Epidermal melanocyte (primary cell): ENCODE measurements at regions not wholly inside any gene's neighbourhood (a gene's known extent, or its start where the extent isn't known, plus 50 kb on each side); places are given as distances from the start of the nearest gene placed in this dataset.

Experiments
- DNase-seq: peaks from one replicate; pipeline ENCODE4 v3.0.0; 2011; ENCODE audit warnings: low spot score; ENCODE audit not compliant: insufficient read length

- DNase-seq, result no peak
Observed at GRCh38 chr13:106846571-106847448, 278.9 kb upstream of the ARGLU1 start.

- DNase-seq, result no peak
Observed at GRCh38 chr13:106836186-106836802, 268.4 kb upstream of the ARGLU1 start.

GRCh38 chr13:106835477-106835876, 267.5 kb upstream of the ARGLU1 start:
- DNase-seq, result no peak

- DNase-seq, result no peak
Observed at GRCh38 chr13:106821979-106822378, 254.0 kb upstream of the ARGLU1 start.

GRCh38 chr13:106819413-106820180, 251.7 kb upstream of the ARGLU1 start:
- no peak for DNase-seq

- no peak for DNase-seq
Observed at GRCh38 chr13:106818971-106819370, 251.0 kb upstream of the ARGLU1 start.

- DNase-seq, result no peak
Observed at GRCh38 chr13:106815545-106815944, 247.6 kb upstream of the ARGLU1 start.

- no peak for DNase-seq
Observed at GRCh38 chr13:106814463-106814862, 246.5 kb upstream of the ARGLU1 start.

- DNase-seq, result no peak
Observed at GRCh38 chr13:106810069-106810468, 242.1 kb upstream of the ARGLU1 start.

- DNase-seq, result no peak
Observed at GRCh38 chr13:106804991-106805390, 237.1 kb upstream of the ARGLU1 start.

- DNase-seq, result no peak
Observed at GRCh38 chr13:106802917-106803316, 235.0 kb upstream of the ARGLU1 start.

- DNase-seq, result no peak
Observed at GRCh38 chr13:106799781-106800335, 231.9 kb upstream of the ARGLU1 start.

- no peak for DNase-seq
Observed at GRCh38 chr13:106797081-106797640, 229.2 kb upstream of the ARGLU1 start.

GRCh38 chr13:106796280-106797047, 228.5 kb upstream of the ARGLU1 start:
- DNase-seq, result no peak

- DNase-seq, result no peak
Observed at GRCh38 chr13:106795847-106796246, 227.9 kb upstream of the ARGLU1 start.

- DNase-seq, result no peak
Observed at GRCh38 chr13:106794117-106794516, 226.2 kb upstream of the ARGLU1 start.

- no peak for DNase-seq
Observed at GRCh38 chr13:106789911-106790310, 222.0 kb upstream of the ARGLU1 start.

- DNase-seq, result no peak
Observed at GRCh38 chr13:106786006-106786563, 218.1 kb upstream of the ARGLU1 start.

GRCh38 chr13:106774621-106775020, 206.7 kb upstream of the ARGLU1 start:
- no peak for DNase-seq

GRCh38 chr13:106772006-106772601, 204.2 kb upstream of the ARGLU1 start:
- DNase-seq, result no peak
